NOMO-1 (cell line): ENCODE measurements at regions not wholly inside any gene's neighbourhood (a gene's known extent, or its start where the extent isn't known, plus 50 kb on each side); places are given as distances from the start of the nearest gene placed in this dataset.

Source experiments
- DNase-seq, 2 experiments: peaks; one replicate each; lab custom pipeline; 2025; ENCODE audit not compliant: unreplicated experiment in 2 of 2; lab: John Stamatoyannopoulos, UW

DNA sequence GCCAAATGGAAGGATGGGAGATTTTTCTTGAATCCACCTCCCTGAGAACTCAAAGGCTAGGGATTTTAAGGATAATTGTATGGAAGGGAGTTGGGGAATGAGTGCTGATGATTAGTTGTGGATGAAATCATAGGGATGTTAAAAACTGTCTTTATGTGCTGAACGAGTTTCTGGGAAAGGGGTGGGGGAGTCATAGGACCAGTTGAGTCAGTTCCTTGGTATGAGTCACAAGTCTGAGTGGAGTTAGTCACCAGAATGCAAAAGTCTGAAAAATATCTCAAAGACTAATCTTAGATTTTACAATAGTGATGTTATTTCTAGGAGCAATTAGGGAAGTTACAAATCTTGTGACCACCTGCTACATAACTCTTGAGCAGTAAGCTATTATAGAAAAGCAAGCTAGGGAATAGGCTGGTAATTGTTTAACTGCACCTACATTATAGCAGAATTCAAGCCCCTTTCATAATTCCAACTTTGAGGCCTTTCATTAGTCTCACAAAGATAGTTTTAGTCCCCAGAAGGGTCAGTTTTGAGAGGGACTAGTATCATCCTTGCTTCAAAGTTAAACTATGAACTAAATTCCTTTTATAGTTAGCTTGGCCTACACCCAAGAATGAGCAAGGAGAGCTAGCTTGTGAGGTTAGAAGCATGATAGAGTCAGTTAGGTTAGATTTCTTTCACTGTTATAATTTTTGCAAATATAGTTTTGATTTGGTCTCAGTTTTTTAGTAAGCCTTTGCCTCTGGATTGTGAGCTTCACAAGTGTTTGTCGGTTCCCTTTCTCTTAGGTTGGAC, 668.0 kb downstream of the ETS1 start:
- DNase-seq: no peak

DNA sequence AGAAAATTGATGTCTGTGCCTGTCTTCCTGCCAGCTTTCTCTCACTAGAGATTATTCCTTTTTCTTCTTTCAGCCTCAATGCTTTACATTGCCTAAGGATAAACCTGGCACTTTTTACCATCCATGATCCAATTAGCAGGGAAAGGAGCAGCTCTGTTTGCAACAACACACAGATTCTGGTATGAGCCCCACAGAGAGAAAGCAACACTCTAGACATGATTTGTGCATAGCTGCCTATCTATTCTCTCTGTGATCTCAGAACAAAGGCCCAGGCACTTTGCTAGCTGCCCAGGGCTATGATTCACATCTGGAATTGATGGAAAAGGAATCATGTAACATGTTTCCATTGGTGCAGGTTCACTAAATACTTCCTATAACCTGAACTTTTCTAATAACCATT, 685.0 kb downstream of the ETS1 start:
- DNase-seq: no peak

DNA sequence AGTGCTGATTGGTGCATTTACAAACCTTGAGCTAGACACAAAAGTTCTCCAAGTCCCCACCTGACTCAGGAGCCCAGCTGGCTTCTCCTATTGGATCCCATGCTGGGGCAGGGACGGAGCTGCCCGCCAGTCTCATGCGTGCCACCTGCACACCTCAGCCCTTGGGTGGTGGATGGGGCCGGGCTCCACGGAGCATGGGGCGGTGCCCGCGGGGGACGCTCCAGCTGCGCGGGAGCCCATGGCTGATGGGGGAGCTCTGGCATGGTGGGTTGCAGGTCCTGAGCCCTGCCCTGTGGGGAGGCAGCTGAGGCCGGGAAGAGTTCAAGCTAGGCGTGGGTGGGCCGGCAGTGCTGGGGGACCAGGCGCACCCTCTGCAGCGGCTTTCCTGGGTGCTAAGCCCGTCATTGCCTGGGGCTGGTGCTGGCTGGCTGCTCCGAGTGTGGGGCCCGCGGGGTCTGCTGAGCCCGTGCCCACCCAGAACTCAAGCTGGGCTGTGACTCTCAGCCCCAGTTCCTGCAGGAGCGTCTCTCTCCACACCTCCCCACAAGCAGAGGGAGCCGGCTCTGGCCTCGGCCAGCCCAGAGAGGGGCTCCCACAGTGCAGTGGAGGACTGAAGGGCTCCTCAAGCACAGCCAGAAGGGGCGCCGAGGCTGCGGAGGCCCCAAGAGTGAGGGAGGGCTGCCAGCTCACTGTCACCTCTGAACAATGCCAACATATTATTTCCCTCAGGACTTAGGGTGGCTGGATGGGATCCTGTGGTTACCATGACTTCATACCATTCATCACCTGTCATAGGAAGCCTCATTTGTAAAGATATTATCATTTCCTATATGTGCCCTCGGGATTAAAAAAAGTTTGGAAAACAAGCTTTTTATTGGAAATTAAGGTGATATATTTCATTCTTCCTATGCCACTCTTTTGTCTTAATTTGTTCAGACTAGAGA, 688.7 kb downstream of the ETS1 start:
- DNase-seq: no peak

DNA sequence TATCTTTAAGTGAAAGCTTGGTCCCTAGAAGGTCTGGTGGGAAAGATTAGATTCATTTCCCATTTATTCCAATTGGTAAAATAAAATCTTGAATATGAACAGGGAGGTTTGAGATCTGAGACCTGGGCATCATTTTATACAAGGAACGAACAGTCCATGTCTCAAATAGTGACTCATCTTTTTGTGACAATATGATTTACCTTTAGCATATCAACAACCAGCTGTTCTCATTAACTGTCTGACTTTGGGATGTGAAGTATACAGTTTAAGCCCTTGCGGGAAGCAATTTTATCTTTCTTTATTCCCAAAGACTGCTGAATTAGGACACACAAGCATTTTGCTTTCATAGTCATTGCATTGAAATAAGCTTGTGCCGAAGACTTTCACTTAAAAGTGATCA, 691.6 kb downstream of the ETS1 start:
- no peak for DNase-seq

DNA sequence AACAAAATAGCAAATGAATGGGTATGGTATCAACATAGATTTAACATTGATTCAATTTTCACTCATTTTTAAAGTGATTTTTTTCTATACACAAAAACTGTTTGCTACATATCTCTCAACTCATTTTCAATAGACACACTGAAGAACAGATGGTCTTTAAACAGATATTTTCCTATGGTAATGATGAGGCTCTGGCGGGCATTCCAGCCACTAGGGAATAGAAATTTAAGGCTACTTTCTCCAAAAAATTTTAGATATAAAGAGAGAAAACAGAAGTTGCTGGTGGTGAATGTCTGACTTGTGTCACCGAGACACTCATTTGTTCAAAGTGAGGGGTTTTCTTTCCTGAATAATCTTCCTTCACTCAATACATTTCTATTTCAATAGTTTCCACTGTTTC, 693.0 kb downstream of the ETS1 start:
- no peak for DNase-seq

DNA sequence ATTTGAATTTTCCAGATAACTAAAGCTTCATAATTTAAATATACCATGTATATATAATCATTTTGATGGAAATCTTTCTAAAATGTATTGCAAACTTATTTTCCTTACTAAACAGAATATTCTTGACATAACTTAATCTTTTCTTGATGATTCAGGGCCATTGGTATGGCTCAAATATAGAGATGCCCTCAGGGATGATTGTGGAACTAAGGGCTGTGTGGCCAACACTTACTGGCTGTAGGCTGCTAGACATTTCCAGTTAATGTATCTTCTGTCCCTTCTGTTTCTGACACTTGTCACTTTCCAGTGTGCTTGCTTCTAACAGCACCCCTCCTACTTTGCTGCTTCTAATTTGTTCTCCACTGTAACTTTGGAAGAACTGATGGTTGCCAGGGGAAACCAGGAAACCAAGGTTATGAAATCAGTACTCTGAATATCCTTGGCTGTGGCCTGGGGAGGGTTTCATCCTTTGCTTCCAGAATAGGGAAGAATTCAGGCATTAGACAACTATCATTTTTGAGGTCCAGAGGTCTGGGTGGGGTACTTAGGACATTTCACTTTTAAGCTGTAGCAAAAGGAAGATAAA, 697.2 kb downstream of the ETS1 start:
- DNase-seq: no peak

DNA sequence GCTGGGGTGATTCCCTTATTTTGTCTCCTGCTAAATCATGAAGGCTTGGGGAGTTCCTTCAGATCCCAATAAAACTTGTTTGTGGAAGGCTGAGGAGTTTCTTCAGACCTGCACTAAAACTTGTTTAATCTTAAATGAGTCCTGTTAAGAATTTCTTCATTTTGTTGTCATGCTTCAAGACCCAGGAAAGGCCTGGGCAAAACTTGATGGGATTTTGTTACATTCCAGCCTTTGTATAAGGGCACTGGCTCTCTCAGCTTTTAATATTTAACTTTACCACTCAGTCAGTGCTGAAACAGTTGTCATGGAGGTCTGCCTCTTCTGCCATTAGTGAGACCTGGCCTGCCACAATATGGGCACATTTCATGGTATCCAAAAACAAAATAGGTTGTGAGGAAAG, 699.0 kb downstream of the ETS1 start:
- no peak for DNase-seq

DNA sequence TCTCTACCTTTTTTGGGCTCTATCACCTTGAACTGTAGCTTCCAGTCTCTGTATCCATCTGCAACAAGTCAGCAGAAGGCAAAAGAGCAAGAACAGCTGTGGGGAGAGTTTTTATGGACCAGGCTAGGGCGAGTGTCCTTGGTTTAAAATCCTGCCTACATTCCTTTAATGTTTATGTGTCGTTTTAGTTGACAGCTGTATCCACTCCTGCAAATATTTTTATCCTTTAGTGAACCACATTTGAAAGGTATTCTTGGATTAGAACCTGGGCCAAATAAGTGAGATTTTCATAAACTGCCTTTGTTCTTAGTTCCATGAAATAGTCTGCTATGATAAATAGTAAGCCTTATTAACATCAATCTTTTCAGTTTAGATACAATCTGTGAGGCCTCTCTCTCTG, 712.2 kb downstream of the ETS1 start:
- no peak for DNase-seq

DNA sequence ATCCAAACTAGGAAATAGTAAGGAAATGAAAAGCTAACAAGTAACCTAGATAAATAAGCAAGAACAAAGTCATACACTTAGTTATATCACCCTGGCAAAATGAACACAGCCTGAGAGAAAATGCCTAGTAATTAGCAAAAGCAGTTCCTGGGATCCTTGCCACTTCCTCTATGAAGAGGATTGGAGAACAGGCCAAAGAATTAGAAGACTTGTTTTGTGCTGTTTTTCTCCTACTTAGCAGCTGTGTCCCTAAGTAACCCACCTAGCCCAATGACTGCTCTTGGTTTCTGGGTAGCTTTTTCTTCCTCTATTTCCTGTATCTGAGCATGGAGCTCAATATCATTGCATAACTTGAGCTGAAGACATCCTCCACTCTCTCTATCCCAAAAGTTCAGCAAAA, 713.9 kb downstream of the ETS1 start:
- no peak for DNase-seq

DNA sequence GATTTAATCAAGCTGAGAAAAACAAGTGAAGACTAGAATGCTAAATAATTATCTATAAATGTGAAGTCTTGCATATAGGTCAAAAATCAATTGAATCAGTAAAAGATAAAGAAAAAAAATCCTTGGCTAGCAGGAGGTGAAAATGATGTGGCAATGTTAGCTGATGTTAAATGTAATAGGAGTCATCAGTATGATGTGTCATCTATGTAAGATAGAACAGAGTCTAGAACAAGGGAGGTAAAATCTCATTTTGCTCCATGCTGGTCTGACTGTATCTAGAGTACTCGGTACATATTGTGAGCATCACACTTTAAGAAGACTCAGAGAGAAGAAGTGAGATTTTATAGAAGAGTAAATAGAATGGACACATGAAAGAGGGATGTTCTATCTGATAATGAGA, 721.2 kb downstream of the ETS1 start:
- DNase-seq: no peak

DNA sequence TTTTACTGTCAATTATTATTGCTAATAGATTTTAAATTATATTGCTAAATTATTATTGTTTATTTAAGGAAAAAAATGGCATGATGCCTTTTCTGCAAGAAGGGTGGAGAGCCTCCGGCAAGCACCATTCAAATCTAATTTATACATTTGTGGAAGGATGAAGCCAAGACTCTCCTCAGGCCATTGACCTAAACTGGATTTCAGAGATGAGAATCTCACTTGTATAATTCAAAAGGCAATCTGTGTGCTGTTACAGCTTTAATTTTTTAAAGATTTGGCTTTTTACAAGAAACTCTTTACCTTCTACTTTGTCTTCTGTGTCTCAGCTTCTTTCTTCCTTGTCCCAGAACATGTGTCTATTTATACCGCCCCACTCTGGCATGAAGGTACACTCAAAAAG, 722.5 kb downstream of the ETS1 start:
- DNase-seq: no peak

DNA sequence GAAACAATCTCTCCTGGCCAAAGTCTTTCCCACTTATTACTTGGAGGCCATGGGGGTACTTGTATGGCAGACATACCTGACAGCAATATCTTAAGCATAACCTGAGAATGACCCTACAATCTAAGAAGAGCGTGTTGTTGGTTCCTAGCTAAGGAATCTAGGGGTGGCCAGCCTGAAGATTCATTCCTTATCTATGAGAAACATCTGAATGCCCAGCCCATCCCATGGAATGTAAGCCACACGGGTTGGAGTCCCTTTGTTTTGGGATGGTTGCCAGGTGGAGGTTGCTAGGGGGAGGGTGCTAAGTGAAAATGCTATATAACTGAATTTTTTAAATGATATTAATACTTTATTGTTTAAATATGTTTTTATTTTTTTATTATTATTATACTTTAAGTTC, 725.0 kb downstream of the ETS1 start:
- DNase-seq: no peak

DNA sequence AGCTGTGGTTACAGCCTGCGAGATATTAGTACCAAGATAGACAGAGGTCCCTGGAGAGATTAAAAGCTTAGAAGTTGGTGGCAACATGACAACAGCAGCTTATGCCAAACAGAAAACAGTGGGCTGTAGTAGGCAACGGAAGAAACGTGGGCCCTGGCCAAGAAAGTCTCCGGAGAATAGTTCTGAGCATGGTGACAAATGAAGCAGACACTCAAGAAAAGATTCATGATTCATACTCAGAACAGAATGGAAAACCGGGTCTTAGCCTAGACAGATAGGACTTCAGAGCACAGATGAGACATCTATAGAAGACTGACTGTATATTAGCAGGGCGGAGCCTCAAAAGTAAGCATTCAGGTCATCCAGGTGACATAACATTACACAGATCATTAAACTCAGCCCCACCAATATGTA, 727.4 kb downstream of the ETS1 start:
- DNase-seq: no peak

DNA sequence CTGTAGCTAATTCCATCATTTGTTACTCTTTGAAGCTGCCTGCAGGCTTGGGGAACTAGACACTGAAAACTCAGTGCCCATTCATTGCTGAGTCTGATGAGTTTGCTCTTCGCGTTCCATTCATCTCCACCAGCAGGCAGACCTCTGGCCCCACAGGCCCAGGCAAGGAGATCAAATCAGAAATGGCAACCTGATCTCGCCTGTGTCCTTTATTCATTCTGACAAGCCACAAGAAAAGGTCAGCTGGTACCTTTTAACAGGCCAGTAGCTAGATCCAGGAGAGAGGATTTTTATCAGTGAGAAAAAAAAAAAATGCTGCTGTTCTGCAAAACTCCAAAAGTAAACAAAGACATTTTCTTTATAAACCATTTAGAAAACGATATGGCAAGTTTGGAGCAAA, 742.5 kb downstream of the ETS1 start:
- DNase-seq: no peak

DNA sequence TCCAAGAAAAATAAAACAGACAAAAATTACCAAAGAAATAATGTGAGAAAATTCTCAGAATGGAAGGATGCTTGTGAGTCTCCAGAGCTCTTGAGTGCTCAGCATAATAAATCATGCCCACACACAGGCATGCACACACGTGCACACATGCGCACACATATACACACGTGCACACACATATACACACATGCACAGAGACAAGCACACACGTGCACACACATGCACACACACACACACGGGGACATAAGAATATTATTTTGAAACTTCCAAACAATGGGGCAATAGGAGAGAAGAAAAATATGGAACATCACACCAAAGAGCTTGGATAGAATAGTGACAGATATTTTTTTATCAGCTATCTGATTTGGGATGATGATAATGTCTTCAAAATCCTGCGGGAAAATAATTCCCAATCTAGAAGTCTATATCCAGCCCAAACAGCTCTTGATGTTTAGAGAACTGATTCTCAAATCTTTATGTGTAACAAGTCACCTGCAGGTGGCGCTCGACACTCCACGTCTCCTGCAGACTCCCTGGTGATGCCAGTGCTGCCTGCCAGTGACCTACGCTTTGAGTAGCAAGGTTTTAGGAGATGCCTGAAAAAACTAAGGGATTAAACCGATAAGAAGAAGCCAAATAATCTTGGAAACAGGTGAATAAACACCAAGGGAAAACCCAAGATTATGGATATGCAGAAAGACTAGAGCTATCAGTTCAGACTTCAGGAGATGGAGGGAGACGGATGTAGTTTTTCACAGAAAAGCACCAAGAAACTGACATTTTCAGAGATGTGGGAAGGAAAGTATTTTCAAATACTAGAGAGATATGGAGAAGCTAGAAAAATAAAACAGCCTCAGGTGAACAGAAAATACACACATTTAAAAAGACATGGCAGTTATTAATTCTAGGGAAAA, 743.6 kb downstream of the ETS1 start:
- peak in 1 of 2 experiments; percentile 6 for DNase-seq

DNA sequence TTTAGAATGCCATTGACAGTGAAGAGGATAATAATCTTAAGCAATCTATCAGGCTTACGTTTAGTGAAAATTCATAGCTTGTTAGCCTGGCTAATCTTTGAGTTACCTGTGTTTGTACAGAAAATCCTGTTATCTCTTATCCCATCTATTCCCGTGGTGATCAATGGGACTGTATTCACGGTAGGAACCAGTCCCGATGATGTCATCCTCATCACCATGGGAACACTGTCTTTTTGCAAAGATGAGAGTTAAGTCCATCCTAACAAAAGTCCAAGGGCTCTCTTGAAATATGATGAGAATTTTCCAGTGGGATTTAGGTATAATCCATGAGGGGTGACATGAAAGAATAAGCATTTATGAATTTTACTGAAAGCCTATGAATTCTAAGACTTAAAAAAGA, 762.2 kb downstream of the ETS1 start:
- no peak for DNase-seq

DNA sequence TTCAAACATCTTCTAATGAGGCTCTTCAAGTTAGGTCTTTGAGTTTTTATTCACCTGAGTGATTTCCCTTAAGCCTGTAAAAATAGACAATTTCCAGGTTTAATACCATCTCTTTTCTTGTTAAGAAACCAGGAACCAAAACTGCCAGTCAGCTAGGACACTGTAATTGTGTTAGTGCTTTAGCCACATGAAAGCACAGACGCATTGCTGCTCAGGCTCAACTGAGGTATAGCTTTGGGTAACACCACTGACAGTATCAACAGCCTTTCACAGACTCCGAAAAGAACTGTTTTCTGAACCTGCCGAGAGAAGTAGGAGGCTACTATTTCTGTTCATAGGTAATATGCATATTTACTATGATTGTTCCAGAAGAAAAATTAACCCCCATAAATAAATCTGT, 768.7 kb downstream of the ETS1 start:
- DNase-seq: no peak

DNA sequence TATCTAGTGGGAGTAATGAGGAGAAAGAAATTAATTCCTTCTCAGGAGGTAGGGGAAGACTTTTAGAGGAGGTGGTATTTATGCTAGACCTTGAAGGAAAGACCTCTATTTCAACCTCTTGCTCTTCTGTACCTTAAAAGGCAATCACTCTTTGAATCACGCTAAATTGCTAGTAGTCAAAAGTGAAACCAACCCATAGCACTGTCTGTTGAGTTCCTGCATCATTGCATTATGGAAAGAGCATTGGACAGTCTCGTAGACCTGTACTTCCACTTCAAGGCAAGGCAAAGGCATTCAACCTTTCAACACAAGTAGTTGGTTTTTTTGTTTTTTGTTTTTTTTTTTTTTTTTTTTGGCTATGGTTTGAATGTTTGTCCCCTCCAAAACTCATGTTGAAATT, 770.4 kb downstream of the ETS1 start:
- no peak for DNase-seq

DNA sequence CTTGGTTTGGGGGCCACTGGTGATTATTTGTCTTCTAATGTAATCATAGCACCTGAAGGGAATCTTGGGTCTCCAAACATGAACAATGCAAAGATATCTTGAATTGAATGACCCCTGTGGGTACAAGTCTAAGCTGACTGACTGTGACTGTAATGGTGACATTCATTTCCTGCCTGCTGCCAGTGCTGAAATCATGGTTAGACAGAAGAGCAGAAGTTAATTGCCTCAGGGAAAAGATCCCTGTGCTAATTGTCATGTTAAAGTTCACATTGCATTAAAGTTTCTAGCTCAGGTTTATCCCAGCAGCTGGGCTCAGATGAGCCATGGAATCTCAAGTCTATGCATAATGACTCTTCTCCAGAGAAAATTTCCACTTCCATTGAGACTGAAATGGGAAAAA, 772.0 kb downstream of the ETS1 start:
- DNase-seq: no peak

DNA sequence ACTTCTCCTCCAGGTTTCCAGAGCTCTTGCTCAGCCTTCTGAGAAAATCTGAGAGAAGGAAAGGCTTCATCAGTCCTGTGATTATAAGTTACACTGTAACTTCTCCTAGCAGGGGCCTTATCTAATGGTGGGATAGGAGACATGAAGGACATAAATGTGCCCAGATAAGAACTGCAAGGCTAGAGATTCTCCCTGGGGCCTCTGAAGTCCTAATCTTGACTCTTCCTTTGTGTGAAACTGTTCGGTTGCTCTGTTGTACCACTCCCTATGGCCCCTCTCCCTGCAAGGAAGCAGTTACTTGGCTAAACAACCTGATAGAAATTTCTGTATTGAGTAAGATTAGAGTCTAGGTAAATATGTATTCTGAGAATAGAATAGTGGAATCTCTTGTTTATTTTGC, 780.9 kb downstream of the ETS1 start:
- no peak for DNase-seq

DNA sequence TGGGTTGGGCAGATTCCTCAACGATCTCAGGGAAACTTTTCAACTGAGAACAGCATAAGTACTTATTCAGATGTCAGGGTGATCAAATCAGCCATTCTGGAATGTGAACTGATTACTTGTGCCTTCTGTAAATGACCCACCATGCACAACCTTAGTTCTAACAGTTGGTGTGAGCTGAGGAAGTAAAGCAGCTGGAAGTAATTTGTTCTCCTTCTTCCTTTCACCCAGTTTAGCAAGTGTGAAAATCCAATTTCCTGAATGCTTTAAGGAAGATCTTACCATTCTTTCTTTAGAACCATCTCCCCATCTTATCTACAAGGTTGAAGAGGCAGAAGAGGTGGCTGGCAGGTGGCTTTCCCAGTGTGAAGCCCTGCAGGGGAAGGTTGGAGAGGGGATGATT, 781.6 kb downstream of the ETS1 start:
- no peak for DNase-seq
